Glomerular visceral epithelial cell (primary cell): ENCODE measurements at regions not wholly inside any gene's neighbourhood (a gene's known extent, or its start where the extent isn't known, plus 50 kb on each side); places are given as distances from the start of the nearest gene placed in this dataset.
"Not testable (repeated sequence)": the region's sequence is repeated elsewhere in the genome, so short reads cannot be mapped to it uniquely, and the experiment has no call there.

Experiments used
- DNase-seq: peaks from one replicate; pipeline ENCODE4 v3.0.0-alpha.2; 2016; ENCODE audit errors: extremely low spot score

GRCh38 chr6:50961611-50962010 lies 142.9 kb downstream of the TFAP2B start:
- DNase-seq = no peak

- DNase-seq = no peak
Observed at GRCh38 chr6:50962213-50962759, 143.6 kb downstream of the TFAP2B start.

- DNase-seq = no peak
Observed at GRCh38 chr6:50963952-50964351, 145.3 kb downstream of the TFAP2B start.

- no peak for DNase-seq
Observed at GRCh38 chr6:50965495-50965894, 146.8 kb downstream of the TFAP2B start.

DNA sequence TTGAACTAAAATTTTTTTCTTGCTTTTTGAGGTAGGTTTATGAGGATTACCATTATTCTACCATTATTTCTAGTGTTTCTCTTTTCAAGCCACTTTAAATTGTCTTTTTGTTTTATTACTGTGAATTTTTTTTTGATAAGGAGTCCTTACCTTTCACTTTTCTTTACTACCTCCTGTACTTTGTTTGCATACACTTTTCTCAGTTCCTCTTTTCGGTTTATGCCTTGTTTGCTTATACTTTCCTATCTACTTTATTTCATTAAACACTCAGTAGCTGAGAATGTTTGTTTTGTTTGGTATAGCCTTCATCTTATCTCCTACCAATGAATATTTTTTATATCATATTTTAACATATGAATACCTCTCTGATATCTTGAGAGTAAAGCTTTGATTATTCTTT lies 147.9 kb downstream of the TFAP2B start:
- no peak for DNase-seq

GRCh38 chr6:50966986-50967385 lies 148.3 kb downstream of the TFAP2B start:
- DNase-seq = no peak

DNA sequence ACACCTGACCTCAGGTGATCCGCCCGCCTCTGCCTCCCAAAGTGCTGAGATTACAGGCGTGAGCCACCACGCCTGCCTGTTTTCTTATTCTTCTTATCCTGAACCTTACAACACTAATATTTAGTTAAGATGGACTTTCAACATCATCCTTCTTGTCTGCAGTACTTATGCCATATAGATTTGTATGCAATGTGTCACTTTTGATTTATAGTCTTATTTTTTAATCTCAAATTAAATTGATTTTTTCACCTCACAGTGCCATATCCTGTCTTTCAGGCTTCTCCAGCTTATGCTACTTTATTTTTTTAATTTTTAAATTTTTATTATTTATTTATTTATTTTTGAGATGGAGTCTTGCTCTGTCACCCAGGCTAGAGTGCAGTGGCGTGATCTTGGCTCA lies 149.6 kb downstream of the TFAP2B start:
- not testable (repeated sequence) for DNase-seq

GRCh38 chr6:50970908-50971307 lies 152.2 kb downstream of the TFAP2B start:
- DNase-seq = no peak

DNA sequence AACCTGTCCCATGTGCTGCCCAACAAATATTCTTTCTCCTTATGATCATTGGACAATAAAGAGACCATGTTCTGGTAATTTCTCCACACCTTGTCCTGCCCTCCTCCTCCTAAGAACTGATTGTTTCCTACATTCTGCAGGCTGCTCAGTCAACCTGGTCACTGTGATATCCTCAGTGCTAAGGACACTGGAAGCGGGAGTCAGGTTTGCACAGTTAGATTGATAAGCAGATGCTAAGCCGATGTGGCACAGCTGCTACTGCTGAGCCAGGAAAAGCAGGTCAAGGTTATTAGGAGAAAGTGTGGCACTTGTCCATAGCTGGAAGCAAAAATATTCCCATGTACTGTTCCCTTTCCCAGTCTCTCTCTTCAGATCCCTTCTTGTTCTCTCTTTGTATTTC lies 154.8 kb downstream of the TFAP2B start:
- no peak for DNase-seq

DNA sequence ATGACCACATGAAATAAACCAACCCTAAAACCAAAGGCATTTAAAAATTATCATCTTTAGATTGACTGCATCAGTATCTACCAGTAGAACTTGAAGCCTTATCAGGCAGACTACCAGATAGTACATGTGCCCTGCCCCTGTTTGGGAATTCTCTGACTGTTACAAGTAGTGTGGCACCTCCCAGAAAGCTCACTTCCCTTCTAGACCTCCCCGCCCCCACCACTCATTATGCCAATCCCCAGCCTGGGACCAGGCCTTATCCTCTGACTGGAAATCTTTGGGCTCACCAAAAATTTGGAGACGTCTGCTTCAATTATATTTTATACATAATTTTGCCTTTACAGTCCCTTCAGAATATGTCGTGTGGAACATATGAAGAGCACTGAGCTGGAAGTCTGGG lies 155.6 kb downstream of the TFAP2B start:
- no peak for DNase-seq

DNA sequence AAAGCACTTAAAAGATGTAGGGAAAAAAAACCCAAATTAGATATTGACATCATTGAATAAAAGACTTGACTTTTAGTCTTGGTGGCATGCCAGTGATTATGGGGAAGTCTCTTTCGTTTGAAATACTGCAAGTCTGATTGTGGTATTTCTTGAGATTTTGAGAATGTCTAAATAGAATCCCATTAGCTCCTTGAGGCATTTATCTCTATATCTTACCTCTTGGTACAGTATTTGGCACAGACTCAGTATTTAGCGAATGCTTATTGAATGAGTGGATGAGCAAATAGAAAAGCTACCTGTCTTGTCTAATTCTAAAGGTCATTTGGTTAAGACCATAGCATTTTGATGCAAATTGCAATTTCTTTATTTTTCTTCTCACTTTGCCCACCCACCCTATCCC lies 156.5 kb downstream of the TFAP2B start:
- DNase-seq = no peak

GRCh38 chr6:50976907-50977306 lies 158.2 kb downstream of the TFAP2B start:
- DNase-seq = no peak

GRCh38 chr6:50977796-50978195 lies 159.1 kb downstream of the TFAP2B start:
- no peak for DNase-seq

DNA sequence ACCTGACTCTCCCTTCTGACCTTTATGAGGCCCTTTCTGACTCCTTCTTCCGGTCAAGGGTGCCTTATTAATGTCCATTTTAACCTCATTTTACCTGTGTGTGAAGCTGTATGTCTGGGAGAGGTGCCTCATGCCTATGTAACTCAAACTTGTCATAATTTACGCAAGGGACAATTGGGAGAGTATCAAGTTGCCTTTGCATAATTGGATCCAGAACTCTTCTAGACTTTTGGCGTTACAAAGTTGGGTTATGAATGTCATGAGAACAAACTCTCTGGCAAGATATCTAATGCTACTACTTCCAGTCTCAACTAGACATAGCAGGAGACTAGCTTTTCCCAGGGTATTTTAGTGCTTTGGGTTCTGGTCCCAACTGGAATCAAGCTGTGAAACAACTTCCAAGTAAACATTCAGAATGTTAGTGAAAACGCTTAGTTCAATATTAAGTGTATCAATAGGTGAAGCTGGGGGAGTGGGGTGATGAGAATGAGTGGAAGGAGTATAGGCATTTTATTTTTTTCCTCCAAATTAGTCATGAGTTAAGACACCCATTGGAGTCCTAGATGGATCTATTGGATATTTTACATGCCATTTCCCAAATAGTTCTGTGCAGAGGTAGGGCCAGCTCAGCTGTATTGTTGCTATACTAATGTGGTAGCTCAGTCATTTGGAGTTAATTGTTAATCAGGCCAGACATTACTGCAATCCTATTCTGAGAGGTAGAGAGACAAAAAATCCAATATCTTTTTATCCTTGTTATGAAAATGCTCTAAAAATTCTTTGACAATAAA lies 159.9 kb downstream of the TFAP2B start:
- DNase-seq = no peak

GRCh38 chr6:50979171-50979525 lies 160.5 kb downstream of the TFAP2B start:
- no peak for DNase-seq

- DNase-seq = no peak
Observed at GRCh38 chr6:50984135-50984534, 165.5 kb downstream of the TFAP2B start.

- DNase-seq = no peak
Observed at GRCh38 chr6:50986319-50986718, 167.6 kb downstream of the TFAP2B start.

GRCh38 chr6:50989123-50989522 lies 170.5 kb downstream of the TFAP2B start:
- DNase-seq = no peak

GRCh38 chr6:50990750-50991446 lies 172.2 kb downstream of the TFAP2B start:
- DNase-seq = no peak

DNA sequence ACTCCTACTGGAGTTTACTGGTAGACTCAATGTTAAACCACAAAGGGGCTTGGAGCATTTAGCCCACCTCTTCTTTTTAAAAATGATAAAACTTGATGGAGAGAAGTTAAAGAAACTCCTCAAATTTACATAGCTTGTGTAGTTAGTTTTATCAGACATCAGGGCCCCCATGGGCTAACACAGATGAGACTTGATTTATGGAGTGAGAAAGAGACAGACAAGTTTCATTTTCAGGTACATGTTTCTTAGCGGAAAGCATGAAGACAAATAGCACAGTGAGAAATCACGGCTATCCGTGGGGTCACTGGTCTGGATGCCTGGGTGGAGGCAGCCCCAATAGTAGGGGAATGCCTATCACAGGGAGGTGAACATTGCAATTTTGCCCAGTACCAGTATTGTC lies 173.6 kb downstream of the TFAP2B start:
- no peak for DNase-seq

DNA sequence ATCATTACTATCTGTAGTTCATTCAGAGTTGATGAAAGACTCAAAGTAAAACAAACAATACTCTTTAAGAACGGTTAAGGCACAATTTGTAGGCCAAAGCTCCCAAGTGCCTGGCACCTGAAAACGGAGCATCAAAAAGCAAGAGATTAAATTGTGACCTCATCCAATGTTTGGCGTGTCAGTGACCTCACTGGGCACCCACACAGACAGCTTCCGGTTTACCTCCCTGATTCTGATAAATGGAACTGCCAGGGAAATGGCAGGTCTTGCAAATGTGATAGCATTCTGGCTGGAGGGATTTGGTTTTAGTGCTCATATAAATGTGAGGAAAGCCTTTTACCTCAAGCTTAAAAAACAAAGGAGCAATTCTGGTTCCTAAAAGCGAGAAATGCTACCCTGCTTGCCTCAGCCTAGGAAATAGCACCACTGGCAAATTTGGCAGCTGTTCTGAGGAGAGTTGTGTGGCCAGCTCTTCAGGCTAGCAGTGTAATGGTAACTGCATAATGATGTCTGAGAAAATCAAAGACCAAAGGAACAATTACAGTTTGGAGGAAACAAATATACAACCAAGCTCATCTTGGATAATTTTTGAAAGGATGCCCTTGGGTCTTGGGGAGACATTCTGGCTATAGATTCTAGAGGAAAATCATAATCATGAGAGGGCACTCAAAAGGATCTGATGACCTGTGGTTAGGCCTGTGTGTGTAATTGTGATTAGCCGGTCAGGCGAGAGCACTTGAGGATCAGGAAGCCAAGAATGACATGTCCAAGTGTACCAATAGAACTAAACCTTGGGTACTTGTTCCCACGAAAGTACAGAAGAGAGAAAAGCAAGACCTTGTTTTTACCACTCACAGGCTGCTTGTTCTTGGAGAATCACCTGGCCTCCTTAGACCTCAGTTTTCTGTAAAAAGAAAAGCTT lies 174.3 kb downstream of the TFAP2B start:
- no peak for DNase-seq
